ENCODE measurements at regions not wholly inside any gene's neighbourhood (a gene's known extent, or its start where the extent isn't known, plus 50 kb on each side); places are given as distances from the start of the nearest gene placed in this dataset.

- TF ChIP-seq CEBPB (IDR thresholded peaks at IDR 0.05; ENCODE audit: low read depth, low read length) (no peak), MAFK (IDR thresholded peaks at IDR 0.05; ENCODE audit: low read depth, low read length) (no peak), RAD21 (IDR thresholded peaks at IDR 0.05; ENCODE audit: low read length) (no peak), POLR2A (IDR thresholded peaks at IDR 0.05; ENCODE audit: low read depth, low read length) (no peak), MAZ (IDR thresholded peaks at IDR 0.05; ENCODE audit: borderline replicate concordance, low read depth, low read length) (no peak), FOS (IDR thresholded peaks at IDR 0.05; ENCODE audit: low read depth, low read length) (no peak), ELK1 (IDR thresholded peaks at IDR 0.05; ENCODE audit: borderline replicate concordance, low read depth, low read length) (no peak)
- TF ChIP-seq, protein P1, sequence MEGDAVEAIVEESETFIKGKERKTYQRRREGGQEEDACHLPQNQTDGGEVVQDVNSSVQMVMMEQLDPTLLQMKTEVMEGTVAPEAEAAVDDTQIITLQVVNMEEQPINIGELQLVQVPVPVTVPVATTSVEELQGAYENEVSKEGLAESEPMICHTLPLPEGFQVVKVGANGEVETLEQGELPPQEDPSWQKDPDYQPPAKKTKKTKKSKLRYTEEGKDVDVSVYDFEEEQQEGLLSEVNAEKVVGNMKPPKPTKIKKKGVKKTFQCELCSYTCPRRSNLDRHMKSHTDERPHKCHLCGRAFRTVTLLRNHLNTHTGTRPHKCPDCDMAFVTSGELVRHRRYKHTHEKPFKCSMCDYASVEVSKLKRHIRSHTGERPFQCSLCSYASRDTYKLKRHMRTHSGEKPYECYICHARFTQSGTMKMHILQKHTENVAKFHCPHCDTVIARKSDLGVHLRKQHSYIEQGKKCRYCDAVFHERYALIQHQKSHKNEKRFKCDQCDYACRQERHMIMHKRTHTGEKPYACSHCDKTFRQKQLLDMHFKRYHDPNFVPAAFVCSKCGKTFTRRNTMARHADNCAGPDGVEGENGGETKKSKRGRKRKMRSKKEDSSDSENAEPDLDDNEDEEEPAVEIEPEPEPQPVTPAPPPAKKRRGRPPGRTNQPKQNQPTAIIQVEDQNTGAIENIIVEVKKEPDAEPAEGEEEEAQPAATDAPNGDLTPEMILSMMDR (conservative IDR thresholded peaks at IDR 0.05; ENCODE audit: low read depth, low read length), result no peak
These were observed 254.6 kb upstream of the SOX14 start for GRCh38 chr3:137509354-137510045.
